Osteoblast (primary cell): ENCODE measurements at regions not wholly inside any gene's neighbourhood (a gene's known extent, or its start where the extent isn't known, plus 50 kb on each side); places are given as distances from the start of the nearest gene placed in this dataset.

Experiments used
- DNase-seq: peaks from one replicate; pipeline ENCODE4 v3.0.0; 2011; ENCODE audit warnings: low spot score, mixed read lengths; ENCODE audit not compliant: insufficient read length; ENCODE audit errors: missing footprints
- H2AFZ ChIP-seq: 2 replicates; pipeline ENCODE4 v1.6.0; 2011; ENCODE audit warnings: mild to moderate bottlenecking, low read length
- H3K27ac ChIP-seq: 2 replicates; pipeline ENCODE4 v1.5.1; 2011; ENCODE audit warnings: mild to moderate bottlenecking, low read depth, low read length, moderate library complexity
- H3K27me3 ChIP-seq: 2 replicates; pipeline ENCODE4 v1.6.0; 2012; ENCODE audit warnings: mild to moderate bottlenecking, control low read depth, inconsistent platforms, low read length, moderate library complexity; ENCODE audit not compliant: insufficient read depth
- H3K36me3 ChIP-seq: 2 replicates; pipeline ENCODE4 v1.5.1; 2011; ENCODE audit warnings: mild to moderate bottlenecking, low read length, control low read depth, moderate library complexity; ENCODE audit not compliant: insufficient read depth
- H3K4me1 ChIP-seq: 2 replicates; pipeline ENCODE4 v1.5.1; 2011; ENCODE audit warnings: mild to moderate bottlenecking, low read length, control low read depth, moderate library complexity; ENCODE audit not compliant: insufficient read depth
- H3K4me2 ChIP-seq: 2 replicates; pipeline ENCODE4 v1.6.0; 2011; ENCODE audit warnings: mild to moderate bottlenecking, low read length; ENCODE audit not compliant: insufficient read depth
- H3K4me3 ChIP-seq: fragments of 200-600 bp; sonication (generic); 3 replicates; pipeline ENCODE4 v1.5.1; 2012; ENCODE audit warnings: mild to moderate bottlenecking, low read length, inconsistent platforms; ENCODE audit not compliant: insufficient read depth
- H3K79me2 ChIP-seq: 2 replicates; pipeline ENCODE4 v1.6.0; 2012; ENCODE audit warnings: mild to moderate bottlenecking, low read length, control low read depth, inconsistent platforms; ENCODE audit not compliant: insufficient read depth
- H3K9me3 ChIP-seq: 2 replicates; pipeline ENCODE4 v1.5.1; 2011; ENCODE audit warnings: low read depth, low read length, control low read depth
- H4K20me1 ChIP-seq: 2 replicates; pipeline ENCODE4 v1.6.0; 2012; ENCODE audit warnings: mild to moderate bottlenecking, low read length, control low read depth; ENCODE audit not compliant: insufficient read depth
- TF ChIP-seq, protein P1 (sequence below): IDR thresholded peaks from 2 replicates; pipeline ENCODE4 v1.5.1; 2011; ENCODE audit warnings: mild to moderate bottlenecking, low read depth, low read length, moderate library complexity; ENCODE audit errors: extremely low read depth

DNA sequence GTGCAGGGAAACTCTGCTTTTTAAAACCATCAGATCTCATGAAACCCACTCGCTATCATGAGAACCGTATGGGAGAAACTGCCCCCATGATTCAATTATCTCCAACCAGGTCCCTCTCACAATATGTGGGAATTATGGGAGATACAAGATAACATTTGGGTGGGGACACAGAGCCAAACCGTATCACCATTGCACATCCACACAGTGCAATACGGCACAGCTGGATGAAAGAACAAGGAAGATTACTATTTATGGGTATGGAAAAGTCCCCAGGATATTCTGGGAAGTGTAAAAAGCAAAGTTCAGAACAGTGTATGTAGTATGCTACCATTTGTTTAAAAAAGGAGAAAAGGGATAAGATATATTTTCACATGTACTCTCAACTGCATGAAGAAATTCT, 290.1 kb downstream of the PIK3C3 start:
- H3K36me3 ChIP-seq = no peaks in the 10 kb centered on the region
- no peak overlapping the region for H3K4me3 ChIP-seq
- no peak overlapping the region for H3K27ac ChIP-seq
- H3K4me2 ChIP-seq = no peak overlapping the region
- TF ChIP-seq, protein P1, sequence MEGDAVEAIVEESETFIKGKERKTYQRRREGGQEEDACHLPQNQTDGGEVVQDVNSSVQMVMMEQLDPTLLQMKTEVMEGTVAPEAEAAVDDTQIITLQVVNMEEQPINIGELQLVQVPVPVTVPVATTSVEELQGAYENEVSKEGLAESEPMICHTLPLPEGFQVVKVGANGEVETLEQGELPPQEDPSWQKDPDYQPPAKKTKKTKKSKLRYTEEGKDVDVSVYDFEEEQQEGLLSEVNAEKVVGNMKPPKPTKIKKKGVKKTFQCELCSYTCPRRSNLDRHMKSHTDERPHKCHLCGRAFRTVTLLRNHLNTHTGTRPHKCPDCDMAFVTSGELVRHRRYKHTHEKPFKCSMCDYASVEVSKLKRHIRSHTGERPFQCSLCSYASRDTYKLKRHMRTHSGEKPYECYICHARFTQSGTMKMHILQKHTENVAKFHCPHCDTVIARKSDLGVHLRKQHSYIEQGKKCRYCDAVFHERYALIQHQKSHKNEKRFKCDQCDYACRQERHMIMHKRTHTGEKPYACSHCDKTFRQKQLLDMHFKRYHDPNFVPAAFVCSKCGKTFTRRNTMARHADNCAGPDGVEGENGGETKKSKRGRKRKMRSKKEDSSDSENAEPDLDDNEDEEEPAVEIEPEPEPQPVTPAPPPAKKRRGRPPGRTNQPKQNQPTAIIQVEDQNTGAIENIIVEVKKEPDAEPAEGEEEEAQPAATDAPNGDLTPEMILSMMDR = no peak
- H3K79me2 ChIP-seq = no peaks in the 10 kb centered on the region
- H3K27me3 ChIP-seq = no peaks in the 10 kb centered on the region
- no peak for DNase-seq
- no peaks in the 10 kb centered on the region for H3K4me1 ChIP-seq
- H3K9me3 ChIP-seq = no peaks in the 10 kb centered on the region
- no peaks in the 10 kb centered on the region for H4K20me1 ChIP-seq
- no peak overlapping the region for H2AFZ ChIP-seq

DNA sequence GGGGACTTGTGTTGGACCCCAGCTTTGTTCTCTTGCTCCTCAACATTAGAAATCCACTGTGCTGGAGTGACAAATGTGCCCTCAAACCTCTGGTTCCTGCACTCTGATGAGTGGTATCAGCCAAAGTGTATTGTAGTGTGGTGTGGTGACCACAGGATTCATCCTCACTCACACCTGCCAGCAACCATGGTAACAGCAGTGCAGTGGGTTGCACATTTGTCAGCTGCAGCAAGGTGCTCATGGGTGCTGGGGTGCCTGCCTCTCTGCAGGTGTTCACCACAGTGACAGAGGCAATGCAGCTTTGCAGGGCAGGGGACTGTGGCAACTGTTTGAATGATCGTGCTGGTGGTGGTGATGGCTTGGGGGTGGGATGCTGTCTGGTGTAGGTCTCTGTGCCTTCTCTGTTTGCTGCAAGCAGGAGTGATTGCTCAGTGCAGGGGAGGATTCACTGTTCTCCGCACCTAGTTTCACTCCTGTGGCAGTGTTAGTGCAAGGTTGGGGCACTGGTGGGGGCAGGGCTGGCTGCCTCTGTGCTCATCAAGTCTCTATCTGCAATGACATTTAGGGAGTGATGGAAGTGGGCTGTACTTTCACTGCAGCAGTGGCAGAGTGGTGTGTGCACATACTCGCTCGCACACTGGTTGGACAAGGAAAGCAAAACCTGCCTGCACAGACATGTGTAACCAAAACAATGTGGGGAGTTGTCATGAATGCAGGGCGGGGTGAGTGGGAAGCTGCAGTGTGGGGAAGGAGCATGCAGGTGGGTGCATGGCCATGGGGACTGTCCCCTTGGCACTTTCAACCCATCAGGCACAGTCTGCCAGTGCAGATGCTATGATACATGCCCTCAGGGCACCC, 301.1 kb downstream of the PIK3C3 start:
- no peak overlapping the region for H3K4me3 ChIP-seq
- H3K9me3 ChIP-seq = no peaks in the 10 kb centered on the region
- no peaks in the 10 kb centered on the region for H4K20me1 ChIP-seq
- TF ChIP-seq, protein P1 = no peak
- H3K36me3 ChIP-seq = no peaks in the 10 kb centered on the region
- H2AFZ ChIP-seq = no peak overlapping the region
- DNase-seq = no peak
- H3K27me3 ChIP-seq = no peaks in the 10 kb centered on the region
- H3K4me2 ChIP-seq = no peak overlapping the region
- no peaks in the 10 kb centered on the region for H3K79me2 ChIP-seq
- H3K4me1 ChIP-seq = no peaks in the 10 kb centered on the region
- no peak overlapping the region for H3K27ac ChIP-seq

DNA sequence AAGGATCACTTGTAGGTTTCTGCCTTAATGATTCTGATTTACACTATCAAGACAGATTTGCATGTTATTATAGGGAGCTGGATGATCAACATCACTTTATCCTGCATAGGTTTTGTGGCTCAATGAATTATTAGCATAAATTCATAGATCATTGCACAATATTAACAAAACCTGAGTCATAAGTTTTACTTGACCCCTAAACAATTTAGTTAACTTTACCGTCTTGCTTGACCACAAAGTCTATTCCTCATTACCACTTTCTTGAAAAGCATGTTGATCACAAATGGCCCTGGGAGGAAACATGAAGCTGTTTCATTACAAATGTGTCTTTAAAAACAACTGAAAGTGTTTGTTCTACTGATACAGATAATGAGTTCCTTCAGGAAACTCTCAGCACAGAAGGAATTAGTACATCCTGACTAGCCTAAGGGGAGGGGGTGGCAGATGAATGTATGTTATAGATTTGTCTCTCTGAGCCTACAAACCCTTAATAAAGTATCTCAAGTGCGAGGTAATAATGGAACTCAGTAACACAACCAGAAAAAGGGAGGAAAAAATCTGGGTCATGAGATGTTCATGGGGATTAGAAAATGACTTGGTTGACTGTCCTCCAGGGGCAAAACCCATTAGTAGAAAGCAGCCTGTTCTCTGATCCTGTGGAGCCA, 303.4 kb downstream of the PIK3C3 start:
- H3K4me2 ChIP-seq = no peak overlapping the region
- TF ChIP-seq, protein P1 = no peak
- H3K79me2 ChIP-seq = no peaks in the 10 kb centered on the region
- DNase-seq = no peak
- H3K27ac ChIP-seq = no peak overlapping the region
- H2AFZ ChIP-seq = no peak overlapping the region
- H3K9me3 ChIP-seq = no peaks in the 10 kb centered on the region
- H3K4me3 ChIP-seq = no peak overlapping the region
- no peaks in the 10 kb centered on the region for H4K20me1 ChIP-seq
- no peaks in the 10 kb centered on the region for H3K36me3 ChIP-seq
- H3K27me3 ChIP-seq = no peaks in the 10 kb centered on the region
- H3K4me1 ChIP-seq = no peaks in the 10 kb centered on the region

DNA sequence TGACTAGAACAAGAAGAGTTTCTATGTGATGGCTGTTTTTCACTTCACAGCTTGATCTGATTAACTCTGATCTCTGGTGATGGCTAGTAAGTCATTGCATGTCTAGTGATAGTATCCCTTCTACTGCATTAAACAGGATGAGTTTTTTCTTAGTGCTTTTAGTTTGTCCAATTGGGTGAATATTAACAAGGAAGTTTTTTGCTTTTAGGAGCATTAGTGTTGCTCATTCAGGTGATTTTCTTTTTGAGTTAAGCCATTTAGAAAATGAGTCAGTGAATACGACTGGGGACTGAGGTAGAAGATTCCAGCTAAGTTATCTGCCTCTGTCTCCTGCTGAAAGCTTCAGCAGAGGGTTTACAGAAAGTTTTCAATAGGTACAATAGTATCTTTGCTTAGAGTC, 306.7 kb downstream of the PIK3C3 start:
- H3K27ac ChIP-seq = no peak overlapping the region
- no peaks in the 10 kb centered on the region for H3K27me3 ChIP-seq
- H3K9me3 ChIP-seq = no peaks in the 10 kb centered on the region
- H4K20me1 ChIP-seq = no peaks in the 10 kb centered on the region
- no peak overlapping the region for H3K4me3 ChIP-seq
- no peak for DNase-seq
- H3K4me1 ChIP-seq = no peaks in the 10 kb centered on the region
- no peaks in the 10 kb centered on the region for H3K79me2 ChIP-seq
- TF ChIP-seq, protein P1 = no peak
- no peak overlapping the region for H3K4me2 ChIP-seq
- H3K36me3 ChIP-seq = no peaks in the 10 kb centered on the region
- H2AFZ ChIP-seq = no peak overlapping the region
